NCI-H2196 treated with DMSO at 0.1 percent for 48 hours (cell line): ENCODE measurements at regions not wholly inside any gene's neighbourhood (a gene's known extent, or its start where the extent isn't known, plus 50 kb on each side); places are given as distances from the start of the nearest gene placed in this dataset.
A peak's percentile ranks its signal among the peaks of the same experiment; 100 is the strongest.
"Not testable (repeated sequence)": the region's sequence is repeated elsewhere in the genome, so short reads cannot be mapped to it uniquely, and the experiment has no call there.

Experiments used
- DNase-seq: peaks from one replicate; lab custom pipeline; 2025; ENCODE audit not compliant: unreplicated experiment; lab: John Stamatoyannopoulos, UW

DNA sequence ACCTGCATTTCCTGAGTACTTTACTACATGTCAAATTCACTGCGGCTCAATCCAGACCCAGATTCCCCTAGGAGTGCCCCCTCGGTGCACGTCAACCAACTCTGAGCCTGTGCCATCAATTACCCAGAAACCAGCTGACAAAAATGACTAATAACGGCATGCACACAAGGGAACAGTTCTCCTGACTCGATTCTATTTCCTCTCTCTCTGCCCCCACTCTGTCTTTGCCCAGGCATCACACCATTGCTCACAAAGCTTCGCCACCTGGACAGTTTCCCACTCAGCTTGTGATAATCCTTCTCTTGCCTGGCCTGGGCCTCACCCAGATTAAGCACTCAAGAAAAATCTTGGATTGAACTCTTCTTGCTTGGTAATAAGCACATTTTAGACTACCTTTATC, 115.3 kb upstream of the NDUFV2 start:
- DNase-seq, result no peak

DNA sequence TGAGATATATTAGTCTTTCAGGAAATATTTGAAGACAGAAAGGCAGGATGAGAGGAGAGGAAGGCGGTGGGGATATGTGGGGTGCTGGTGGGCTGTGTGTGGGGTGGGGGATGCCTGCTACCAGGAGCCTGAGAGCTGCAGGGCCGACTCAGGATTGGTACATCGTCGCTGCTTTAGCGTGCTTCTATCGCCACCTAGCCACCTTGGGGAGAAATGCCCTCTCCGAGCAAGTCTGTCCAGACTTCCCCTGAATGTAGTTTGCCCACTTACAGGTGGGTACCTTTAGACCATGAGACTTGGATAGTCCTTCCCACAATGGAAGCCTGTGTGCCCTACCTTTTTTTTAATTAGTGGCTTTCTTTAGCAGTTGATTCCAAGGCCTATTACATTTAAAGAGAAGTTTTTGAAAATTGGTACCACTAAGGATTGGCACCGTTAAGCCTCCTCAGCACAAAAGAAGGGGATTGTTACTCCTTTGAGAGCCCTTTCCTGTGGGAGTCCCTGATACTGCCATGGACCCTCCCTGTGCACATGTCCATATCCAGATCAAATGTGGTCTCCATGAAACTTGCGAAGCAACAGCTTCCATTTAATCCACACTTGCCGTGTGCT, 114.1 kb upstream of the NDUFV2 start:
- peak; percentile 64 for DNase-seq

DNA sequence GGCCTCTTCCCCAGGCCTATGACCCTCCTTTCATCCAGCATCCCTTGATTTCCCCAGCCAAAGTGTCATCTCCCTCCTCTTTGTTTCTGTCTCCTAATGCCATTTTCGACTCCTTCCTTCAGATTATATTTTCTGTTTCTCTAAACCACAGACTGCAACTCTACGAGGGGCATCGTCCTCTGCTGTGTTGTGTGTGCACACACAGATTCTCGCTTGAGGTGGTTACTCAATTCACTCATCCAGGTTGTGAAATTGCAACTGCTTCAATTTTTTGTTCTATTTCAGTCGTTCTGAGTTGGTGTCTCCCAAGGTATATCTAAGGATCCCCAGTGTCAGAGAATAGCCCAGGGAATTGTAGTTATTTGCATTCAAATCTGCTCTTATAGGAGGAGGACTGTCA, 113.5 kb upstream of the NDUFV2 start:
- no peak for DNase-seq

DNA sequence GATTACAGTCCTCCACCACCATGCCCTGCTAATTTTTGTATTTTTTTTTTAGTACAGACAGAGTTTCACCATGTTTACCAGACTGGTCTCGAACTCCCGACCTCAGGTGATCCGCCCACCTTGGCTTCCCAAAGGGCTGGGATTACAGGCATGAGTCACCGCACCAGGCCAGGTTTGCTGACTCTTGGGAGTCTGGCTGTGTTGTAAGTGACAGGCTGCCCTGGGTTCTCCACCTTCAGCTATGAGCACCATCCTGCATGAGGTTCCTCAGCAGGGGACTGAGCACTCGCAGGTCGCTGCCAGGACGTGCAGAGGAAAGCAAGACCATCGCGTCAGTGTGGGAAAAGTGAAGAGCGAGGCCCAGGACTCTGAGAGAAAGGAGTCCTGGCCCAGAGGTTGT, 112.6 kb upstream of the NDUFV2 start:
- no peak for DNase-seq

DNA sequence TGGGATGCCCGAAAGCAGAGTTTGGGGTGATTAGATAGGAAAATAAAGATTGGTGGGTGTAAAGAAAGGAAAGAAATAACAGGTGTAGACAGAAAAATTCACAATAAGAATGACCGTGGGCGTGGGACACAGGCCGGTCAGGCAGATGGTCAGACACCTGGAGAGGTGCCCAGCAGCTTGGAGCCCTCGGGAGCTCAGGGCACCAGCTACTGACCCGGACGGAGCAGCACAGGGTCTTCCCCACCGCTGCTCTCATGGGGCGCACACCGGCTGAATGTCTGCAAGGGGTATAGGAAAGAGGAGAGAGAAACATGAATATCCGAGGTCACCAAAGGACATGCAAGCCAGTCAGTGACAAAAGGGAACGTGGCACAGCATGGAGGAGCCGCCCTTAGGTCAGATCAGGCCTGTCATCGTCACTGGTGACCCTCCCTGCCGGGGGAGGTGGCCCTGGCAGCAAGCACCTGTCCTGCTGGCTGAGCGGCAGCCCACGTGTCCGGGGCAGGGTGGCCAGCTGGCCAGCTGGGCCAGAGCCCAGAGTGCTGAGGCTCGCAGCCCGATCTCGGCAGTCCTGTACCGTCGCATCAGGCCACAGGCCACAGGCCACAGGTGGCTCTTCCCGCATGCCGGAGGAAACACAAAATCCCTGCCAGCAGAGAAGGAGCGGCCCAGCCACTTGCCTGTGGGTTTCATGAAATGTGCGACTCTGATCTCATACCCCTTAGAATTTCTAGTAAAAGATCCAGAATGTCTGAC, 112.0 kb upstream of the NDUFV2 start:
- no peak for DNase-seq

DNA sequence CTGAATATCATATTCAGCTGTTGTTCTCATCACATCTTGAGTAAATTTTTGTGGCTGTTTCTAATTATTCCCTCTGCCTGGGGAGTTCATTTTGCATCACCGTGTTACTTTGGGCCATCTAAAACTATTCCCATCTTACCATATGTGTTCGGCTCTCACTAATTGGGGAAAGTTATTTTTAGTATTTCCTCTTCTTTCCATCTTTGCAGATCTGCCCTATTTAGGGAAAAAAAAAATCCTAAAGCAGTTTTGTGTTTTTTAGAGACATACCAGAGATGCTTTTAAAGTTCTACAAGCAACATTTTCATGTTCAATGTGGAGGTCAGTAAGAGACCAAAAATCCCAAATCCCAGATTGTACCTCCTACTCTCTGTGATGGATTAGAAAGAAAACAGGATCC, 111.3 kb upstream of the NDUFV2 start:
- no peak for DNase-seq

DNA sequence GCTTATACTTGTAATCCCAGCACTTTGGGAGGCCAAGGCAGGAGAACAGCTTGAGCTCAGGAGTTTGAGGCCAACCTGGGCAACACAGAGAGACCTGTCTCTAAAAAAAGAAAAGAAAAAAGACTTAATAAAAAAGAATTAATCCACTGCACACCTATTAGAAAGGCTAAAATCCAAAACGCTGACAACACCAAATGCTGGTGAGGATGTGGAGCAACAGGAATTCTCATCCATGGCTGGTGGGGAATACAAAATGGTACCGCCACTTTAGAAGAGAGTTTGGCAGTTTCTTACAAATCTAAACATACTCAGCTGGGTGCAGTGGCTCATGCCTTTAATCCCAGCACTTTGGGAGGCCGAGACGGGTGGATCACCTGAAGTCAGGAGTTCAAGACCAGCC, 110.0 kb upstream of the NDUFV2 start:
- not testable (repeated sequence) for DNase-seq

DNA sequence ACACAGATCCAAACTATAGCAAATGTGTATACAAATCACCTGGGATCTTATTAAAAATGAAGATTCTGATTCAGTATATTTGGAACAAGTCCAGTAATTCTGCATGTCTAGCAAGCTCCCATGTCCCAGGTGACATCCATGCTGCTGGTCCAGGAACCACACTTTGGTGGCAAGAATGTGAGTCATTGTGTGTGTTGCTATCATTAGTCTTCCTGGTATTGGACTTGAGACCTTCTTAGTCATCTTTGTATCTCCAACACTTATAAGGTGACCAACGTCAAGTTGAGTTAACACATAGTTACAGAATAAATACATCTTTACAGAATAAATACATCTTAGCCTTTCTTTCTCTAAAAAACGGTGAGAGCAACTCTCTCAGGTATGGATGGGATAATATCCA, 107.9 kb upstream of the NDUFV2 start:
- DNase-seq, result no peak

DNA sequence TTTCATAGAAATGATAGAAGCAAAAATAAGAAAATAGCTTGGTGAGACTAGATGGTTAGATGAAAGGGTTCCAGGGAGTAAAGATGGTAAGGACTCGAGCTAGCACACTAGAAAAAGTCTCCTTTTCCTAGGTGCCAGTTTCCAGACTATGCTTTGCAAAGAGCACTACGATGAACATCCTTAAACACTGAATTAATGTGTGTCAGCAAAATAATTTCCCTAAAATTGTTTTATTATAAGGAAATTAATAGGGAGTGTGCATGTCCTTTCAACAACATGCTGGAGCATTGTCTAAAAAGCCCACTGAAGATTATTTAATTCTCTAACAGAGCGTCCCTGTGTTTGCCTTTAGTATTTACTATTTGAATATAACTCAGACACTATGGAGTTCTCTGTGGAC, 107.4 kb upstream of the NDUFV2 start:
- DNase-seq, result no peak

DNA sequence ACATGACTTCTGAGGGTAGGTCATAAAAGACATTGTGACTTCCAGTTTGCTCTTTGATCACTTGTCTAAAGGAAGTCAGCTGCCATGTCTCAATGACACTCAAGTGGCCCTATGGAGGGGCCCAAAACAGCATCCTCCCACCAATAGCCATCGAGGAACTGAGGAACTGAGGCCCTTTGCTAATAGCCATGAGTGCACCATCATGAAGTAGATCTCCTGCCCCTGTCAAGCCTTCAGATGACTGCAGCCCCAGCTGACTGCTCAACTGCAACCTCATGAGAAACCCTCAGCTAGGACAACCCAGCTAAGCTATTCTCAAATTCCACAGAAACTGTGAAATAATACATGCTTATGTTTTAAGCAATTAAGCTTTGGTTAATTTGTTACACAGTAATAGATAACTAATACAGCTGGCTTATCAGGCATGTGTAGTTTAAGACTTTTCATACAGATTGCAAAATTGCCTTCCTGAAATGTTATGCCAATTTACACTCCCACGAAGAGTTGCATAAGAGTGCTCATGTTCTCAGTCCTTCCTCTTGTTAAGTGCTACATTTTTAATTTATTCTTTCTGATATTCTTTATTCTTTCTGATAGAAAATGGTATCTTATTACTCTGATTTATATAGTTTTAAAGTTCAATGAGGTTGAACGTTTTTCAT, 105.6 kb upstream of the NDUFV2 start:
- DNase-seq, result no peak

DNA sequence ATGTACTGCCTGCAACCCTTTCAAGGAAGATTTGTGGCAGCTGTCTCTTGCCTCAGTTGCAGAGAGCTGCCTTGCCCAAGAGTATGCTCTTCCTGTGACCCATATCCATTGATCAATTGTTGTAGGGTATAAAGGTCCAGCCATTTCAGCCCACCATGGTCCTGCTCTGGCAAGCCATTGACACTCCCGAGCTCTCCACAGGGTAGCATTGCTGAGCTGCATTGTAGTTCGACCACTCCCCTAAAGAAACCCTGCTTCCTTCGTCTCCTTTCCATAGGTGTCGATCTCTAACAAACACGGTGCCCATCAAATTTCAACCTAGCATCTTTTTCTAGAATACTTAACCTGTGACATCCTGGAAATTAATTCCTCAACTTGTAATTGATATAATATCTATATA, 104.9 kb upstream of the NDUFV2 start:
- no peak for DNase-seq

DNA sequence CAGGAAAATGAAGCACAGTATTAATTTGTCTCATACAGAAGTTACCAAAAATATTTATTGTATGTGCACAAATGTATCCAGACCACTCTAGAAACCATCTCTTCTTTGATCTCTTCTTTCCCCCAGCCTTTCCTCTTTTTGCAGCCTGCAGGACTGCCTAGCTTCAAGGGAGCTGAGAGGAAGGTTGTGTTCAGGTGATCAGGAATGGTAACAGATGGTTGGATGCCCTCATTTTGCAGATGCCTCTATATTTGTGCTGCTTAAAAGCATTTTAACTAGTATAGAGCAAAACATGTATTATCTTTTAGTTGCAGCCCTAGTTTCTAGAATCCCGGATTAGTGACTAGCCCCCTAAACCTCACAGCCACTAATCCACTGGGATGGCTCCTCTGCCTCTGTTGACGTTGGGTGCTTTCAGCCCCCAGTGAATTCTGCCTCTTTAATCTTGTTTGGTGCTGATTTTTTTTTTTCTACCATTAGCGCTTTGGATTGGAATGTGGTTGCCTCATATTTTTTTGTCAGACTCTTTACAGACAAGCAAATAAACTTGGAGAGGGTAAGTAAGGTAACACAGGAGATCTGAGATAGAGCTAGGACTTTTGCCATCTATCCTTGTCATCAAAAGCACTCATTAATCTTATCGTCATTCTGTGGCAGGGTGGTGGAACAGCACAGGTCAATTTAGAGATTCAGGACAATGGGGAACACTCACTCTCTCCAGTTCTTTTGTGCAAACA, 103.8 kb upstream of the NDUFV2 start:
- no peak for DNase-seq

DNA sequence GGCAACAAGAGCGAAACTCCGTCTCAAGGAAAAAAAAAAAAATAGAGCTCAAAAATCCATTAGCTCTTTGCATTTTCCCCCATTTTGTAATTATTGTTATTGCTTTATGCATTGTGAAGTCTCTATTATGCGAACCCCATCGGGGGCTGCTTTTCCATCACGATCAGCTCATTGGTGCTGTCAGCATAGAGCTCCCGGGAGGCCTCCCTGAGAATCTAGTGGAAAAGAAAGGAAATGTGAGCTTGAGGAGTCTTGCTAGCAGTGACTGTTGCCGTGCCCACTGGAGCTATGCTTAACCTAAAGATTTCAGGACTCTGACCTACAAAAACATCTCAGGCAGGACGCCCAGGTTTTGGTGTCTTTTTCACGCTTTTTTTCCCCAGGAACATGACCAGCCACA, 102.6 kb upstream of the NDUFV2 start:
- DNase-seq, result no peak

DNA sequence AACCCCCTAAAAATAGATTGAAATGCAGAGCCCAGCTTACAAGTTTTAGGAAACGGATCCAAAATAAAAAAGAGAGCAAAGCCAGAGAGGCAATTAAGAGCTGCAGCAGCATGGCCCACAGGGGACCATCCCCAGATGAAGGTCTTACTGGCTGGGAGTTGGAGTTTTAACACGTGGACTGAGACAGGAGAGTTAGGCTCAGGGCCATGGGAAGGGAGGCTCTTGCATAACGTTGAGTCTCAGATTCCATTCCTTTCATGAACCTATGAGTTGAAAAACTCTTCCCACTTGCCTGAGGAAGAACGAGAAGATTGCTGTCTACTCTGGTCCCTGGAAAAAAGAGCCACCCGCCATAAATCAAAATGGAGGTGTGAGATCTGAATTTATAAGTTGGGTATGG, 101.8 kb upstream of the NDUFV2 start:
- DNase-seq, result no peak

DNA sequence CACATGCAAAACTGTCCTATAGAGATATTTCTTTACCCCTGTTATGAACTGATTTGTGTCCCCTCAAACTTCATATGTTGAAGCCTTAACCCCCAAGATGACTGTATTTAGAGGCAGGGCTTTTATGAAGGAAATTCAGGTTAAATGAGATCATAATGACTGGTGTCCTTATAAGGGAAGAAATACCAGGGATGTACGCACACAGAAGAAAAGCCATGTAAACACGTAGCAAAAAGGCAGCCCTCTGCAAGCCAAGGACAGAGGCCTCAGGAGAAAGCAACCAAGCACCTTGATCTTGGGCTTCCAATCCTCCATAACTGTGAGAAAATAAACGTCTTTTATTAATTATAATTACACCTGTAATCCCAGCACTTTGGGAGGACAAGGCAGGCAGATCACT, 101.3 kb upstream of the NDUFV2 start:
- DNase-seq, result no peak

DNA sequence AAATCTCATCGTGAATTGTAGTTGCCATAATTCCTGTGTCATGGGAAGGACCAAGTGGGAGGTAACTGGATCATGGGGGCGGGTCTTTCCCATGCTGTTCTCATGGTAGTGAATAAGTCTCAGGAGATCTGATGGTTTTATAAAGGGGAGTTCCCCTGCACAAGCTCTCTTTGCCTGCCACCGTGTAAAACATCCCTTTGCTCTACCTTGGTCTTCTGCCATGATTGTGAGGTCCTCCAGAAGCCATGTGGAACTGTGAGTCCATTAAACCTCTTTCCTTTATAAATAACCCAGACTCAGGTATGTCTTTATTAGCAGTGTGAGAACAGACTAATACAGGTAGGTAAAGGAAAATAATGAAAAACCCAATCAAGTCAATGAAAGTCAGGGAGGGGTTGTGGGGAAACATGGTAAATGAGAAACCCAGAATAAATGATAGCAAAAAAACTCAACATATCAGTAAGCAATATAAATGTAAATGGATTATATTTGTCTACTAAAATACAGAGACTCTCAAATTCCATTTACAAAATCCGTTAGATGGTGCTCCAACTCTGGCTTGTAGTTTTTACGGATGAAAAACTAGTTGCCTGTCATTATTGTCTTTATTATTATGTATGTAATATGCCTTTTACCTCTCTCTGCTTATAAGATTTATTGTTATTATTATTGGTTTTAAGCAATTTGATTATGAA, 98.9 kb upstream of the NDUFV2 start:
- no peak for DNase-seq

DNA sequence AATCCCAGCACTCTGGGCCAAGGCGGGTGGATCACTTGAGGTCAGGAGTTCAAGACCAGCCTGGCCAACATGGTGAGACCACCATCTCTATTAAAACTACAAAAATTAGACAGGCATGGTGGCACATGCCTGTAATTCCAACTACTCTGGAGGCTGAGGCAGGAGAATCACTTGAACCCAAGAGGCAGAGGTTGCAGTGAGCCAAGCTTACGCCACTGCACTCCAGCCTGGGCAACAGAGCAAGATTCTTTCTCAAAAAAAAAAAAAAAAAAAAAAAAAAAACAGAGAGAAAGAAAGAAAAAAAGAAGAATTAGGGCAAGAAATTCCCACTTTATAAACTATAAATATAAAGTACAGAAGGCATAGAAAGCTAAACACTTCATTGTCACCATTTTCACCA, 98.2 kb upstream of the NDUFV2 start:
- DNase-seq, result not testable (repeated sequence)

DNA sequence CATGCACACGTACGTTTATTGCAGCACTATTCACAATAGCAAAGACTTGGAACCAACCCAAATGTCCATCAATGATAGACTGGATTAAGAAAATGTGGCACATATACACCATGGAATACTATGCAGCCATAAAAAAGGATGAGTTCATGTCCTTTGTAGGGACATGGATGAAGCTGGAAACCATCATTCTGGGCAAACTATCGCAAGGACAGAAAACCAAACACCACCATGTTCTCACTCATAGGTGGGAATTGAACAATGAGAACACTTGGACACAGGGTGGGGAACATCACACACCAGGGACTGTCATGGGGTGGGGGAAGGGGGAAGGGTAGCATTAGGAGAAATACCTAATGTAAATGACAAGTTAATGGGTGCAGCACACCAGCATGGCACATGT, 94.8 kb upstream of the NDUFV2 start:
- DNase-seq, result not testable (repeated sequence)

DNA sequence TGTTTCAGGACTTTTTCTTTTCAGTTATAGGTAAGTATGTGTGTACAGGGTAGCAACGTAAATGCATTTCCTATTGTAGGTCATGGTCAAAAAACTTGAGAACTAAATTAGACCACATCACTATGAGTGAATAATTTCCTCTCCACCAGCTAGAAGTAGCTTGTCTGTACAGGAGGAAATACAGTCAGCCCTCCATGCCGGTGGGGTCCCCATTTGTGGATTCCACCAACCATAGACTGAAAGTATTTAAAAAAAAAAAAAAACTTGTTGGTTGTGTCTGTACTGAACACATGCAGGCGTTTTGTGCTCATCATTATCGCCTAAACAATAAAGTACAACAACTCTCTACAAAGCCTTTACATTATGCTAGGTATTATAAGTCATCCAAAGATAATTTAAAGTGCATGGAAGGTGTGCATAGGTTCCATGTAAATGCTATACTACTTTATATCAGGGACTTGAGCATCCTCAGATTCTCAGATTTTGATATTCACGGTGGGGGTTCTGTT, 94.2 kb upstream of the NDUFV2 start:
- no peak for DNase-seq

DNA sequence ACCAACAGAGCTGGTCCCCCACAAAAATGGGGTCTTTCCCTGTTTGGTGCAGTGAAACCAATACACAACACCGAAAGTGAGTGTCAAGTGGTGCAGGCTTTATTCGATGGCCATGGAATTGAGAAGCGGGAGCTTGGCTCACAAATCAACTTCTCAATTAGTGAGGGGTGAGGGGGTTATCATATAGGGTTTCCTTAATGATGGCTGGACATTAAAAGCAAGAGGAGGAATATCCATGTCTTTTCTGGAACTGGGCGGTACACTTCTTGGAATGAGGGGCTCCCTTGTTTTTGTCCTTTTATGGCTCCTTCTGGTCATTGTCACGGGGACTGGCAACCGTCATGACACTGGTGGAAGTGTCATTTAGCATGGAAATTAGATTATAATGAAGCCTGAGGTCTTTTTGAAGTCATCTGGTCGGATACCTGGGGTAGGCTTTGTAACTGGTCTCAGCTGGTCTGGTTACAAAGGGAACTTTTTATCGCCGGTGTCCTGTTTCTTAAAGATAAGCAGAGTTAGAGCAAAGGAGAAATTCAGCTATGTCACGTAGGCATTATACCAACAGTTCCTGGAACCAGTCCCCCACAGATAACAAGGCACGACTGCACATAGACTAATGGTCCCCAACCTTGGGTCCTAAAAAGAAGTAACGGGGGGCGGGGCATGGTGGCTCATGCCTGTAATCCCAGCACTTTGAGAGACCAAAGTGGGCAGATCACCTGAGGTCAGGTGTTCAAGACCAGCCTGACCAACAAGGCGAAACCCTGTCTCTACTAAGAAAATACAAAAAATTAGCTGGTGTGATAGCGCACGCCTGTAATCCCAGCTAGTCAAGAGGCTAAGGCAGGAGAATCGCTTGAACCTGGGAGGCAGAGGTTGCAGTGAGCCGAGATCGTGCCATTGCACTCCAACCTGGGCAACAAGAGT, 93.5 kb upstream of the NDUFV2 start:
- DNase-seq, result no peak
